ENCODE measurements at regions not wholly inside any gene's neighbourhood (a gene's known extent, or its start where the extent isn't known, plus 50 kb on each side); places are given as distances from the start of the nearest gene placed in this dataset.

- no peak for DNase-seq (ENCODE audit: low spot score)
- no peaks in the 10 kb centered on the region for H3K9me3 ChIP-seq (ENCODE audit: severe bottlenecking)
- peaks cover 28% of the 10 kb centered on the region for H3K27me3 ChIP-seq (ENCODE audit: insufficient read depth, poor library complexity, severe bottlenecking)
- no peaks in the 10 kb centered on the region for H3K36me3 ChIP-seq (ENCODE audit: low read depth)
- no peak for ATAC-seq (ENCODE audit: low read depth)
- H3K4me1 ChIP-seq (ENCODE audit: insufficient read depth, poor library complexity, severe bottlenecking) = no peaks in the 10 kb centered on the region
- H3K4me3 ChIP-seq (ENCODE audit: severe bottlenecking) = no peak overlapping the region
- TF ChIP-seq CTCF (IDR thresholded peaks at IDR 0.05; ENCODE audit: poor library complexity, severe bottlenecking) = no peak
- H3K27ac ChIP-seq (ENCODE audit: poor library complexity, severe bottlenecking) = no peak overlapping the region
These were observed 1290.2 kb upstream of the WWC1 start for GRCh38 chr5:167001246-167001645.

GRCh38 chr5:167008705-167009104 is 1282.7 kb upstream of the WWC1 start:
- Histone ChIP-seq H3K36me3 (ENCODE audit: low read depth) (no peaks in the 10 kb centered on the region), H3K27ac (ENCODE audit: poor library complexity, severe bottlenecking) (no peak overlapping the region), H3K9me3 (ENCODE audit: severe bottlenecking) (no peaks in the 10 kb centered on the region), H3K4me1 (ENCODE audit: insufficient read depth, poor library complexity, severe bottlenecking) (no peaks in the 10 kb centered on the region), H3K4me3 (ENCODE audit: severe bottlenecking) (no peak overlapping the region), H3K27me3 (ENCODE audit: insufficient read depth, poor library complexity, severe bottlenecking) (peaks cover 13% of the 10 kb centered on the region)
- no peak for ATAC-seq (ENCODE audit: low read depth)
- no peak for DNase-seq (ENCODE audit: low spot score)
- TF ChIP-seq CTCF (IDR thresholded peaks at IDR 0.05; ENCODE audit: poor library complexity, severe bottlenecking) = no peak

DNA sequence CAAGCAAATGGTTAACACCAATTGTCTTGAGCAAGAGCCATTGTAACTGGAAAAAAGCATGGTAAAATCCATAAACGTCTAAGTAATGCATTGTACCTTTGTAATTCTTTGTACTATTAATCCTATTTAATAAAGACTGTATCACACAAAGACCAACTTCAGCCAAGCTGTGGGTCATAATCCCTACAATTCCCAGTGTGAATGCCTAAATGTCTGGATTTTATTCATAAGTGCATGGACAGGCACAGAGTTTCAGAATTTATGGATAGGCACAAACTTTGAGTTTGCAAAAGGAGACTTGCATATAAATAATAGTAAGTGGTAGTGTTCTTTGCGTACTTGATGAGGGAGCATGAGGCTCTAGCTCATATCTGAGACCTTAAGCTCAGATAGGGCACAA is 1280.2 kb upstream of the WWC1 start:
- TF ChIP-seq CTCF (IDR thresholded peaks at IDR 0.05; ENCODE audit: poor library complexity, severe bottlenecking) = no peak

DNA sequence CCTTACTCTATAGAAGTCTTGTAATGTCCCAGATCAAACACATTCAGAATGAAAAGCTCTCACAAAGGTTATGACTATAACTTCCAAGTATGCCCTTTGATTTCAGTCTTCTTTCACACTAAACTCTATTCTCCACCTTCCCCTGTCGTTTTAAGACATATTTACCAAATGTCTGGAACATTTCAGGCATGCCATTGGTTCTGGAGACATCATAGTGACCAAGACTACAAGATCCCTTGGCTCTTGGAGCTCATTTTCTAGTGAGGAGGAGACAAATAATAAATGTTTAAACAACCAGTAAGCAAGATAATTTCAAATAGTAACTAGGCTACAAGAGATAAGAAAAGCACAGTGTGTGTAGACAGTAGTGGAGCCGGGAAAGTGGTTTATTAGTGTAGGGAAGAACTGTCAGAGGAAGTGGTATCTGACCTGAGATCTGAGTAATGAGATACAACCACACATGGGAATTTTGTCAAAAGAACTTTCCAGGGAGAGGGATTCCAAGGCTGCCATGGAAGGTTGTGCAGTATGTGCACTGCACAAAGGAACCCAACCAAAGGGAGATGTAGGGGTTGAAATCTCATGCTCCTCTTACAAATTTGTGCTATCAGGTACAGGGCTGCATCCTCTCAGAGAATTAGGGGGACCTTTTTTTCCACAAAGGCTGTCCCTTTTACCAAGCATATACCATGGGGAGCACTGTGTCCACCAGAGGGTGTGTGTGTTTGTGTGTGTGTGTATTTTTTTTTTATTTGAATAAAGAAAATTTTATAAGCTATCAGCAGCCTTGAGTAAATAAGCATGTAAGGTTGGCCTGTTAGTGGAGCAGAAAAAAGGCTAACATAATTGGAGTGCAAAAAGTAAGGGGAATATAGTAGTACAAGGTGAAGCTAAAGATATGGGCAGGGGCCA is 1279.1 kb upstream of the WWC1 start:
- no peak overlapping the region for H3K27ac ChIP-seq (ENCODE audit: poor library complexity, severe bottlenecking)
- peaks cover 9% of the 10 kb centered on the region for H3K27me3 ChIP-seq (ENCODE audit: insufficient read depth, poor library complexity, severe bottlenecking)
- no peaks in the 10 kb centered on the region for H3K4me1 ChIP-seq (ENCODE audit: insufficient read depth, poor library complexity, severe bottlenecking)
- H3K36me3 ChIP-seq (ENCODE audit: low read depth) = no peaks in the 10 kb centered on the region
- no peak for TF ChIP-seq CTCF (IDR thresholded peaks at IDR 0.05; ENCODE audit: poor library complexity, severe bottlenecking)
- H3K9me3 ChIP-seq (ENCODE audit: severe bottlenecking) = no peaks in the 10 kb centered on the region
- DNase-seq (ENCODE audit: low spot score) = no peak
- no peak overlapping the region for H3K4me3 ChIP-seq (ENCODE audit: severe bottlenecking)
- ATAC-seq (ENCODE audit: low read depth) = no peak

More for the DNA sequence above, 1280.2 kb upstream of the WWC1 start:
- ATAC-seq (ENCODE audit: low read depth) (no peak), DNase-seq (ENCODE audit: low spot score) (no peak)
- Histone ChIP-seq H3K27me3 (ENCODE audit: insufficient read depth, poor library complexity, severe bottlenecking) (peaks cover 13% of the 10 kb centered on the region), H3K27ac (ENCODE audit: poor library complexity, severe bottlenecking) (no peak overlapping the region), H3K4me3 (ENCODE audit: severe bottlenecking) (no peak overlapping the region), H3K36me3 (ENCODE audit: low read depth) (no peaks in the 10 kb centered on the region), H3K4me1 (ENCODE audit: insufficient read depth, poor library complexity, severe bottlenecking) (no peaks in the 10 kb centered on the region), H3K9me3 (ENCODE audit: severe bottlenecking) (no peaks in the 10 kb centered on the region)
